ENCODE measurements at regions not wholly inside any gene's neighbourhood (a gene's known extent, or its start where the extent isn't known, plus 50 kb on each side); places are given as distances from the start of the nearest gene placed in this dataset.

GRCh38 chr6:82571455-82571854, 207.8 kb downstream of the TPBG start:
- no peak overlapping the region for H3K4me3 ChIP-seq (ENCODE audit: control insufficient read depth in 2 of 3, extremely low read depth in 1 of 3, insufficient read depth in 2 of 3, low read depth in 1 of 3, low read length in 3 of 3)
- DNase-seq (ENCODE audit: low read depth, low spot score) = no peak
- no peaks in the 10 kb centered on the region for H3K27me3 ChIP-seq (ENCODE audit: control insufficient read depth, extremely low read depth, insufficient read depth, low read length)
- no peaks in the 10 kb centered on the region for H3K9me1 ChIP-seq (ENCODE audit: control insufficient read depth, extremely low read depth, insufficient read depth, low read length)
- no peak overlapping the region for H3K9ac ChIP-seq (ENCODE audit: control insufficient read depth, extremely low read depth, insufficient read depth, low read length)
- dilution Hi-C loops (cut with MboI; ENCODE audit: extremely low pct_ligation_motif_present, low sequenced_read_pairs) = no loop called here
- TF ChIP-seq EZH2 (IDR thresholded peaks at IDR 0.05; ENCODE audit: low read length) (no peak), CTCF (optimal IDR thresholded peaks at IDR 0.05 in 1 of 3, IDR thresholded peaks at IDR 0.05 in 1 of 3, conservative IDR thresholded peaks at IDR 0.05 in 1 of 3; ENCODE audit: extremely low read depth in 1 of 3, insufficient read depth in 2 of 3, low read length in 3 of 3) (no peak)
- no peak overlapping the region for H2AFZ ChIP-seq (ENCODE audit: control insufficient read depth, low read length)
- no peaks in the 10 kb centered on the region for H3K79me2 ChIP-seq (ENCODE audit: control insufficient read depth, insufficient read depth, low read length)
- FAIRE-seq = no peak
- H3K27ac ChIP-seq (ENCODE audit: control insufficient read depth, insufficient read depth, low read length) = no peak overlapping the region
- H3K36me3 ChIP-seq (ENCODE audit: control insufficient read depth in 2 of 2, extremely low read depth in 1 of 2, insufficient read depth in 2 of 2, low read length in 2 of 2) = no peaks in the 10 kb centered on the region
- H3K9me3 ChIP-seq (ENCODE audit: control insufficient read depth, low read depth, low read length) = no peaks in the 10 kb centered on the region
- H3K4me1 ChIP-seq (ENCODE audit: control insufficient read depth, extremely low read depth, insufficient read depth, low read length) = no peaks in the 10 kb centered on the region
- H4K20me1 ChIP-seq (ENCODE audit: control insufficient read depth, extremely low read depth, insufficient read depth, low read length) = no peaks in the 10 kb centered on the region
- no peak overlapping the region for H3K4me2 ChIP-seq (ENCODE audit: control insufficient read depth, extremely low read depth, insufficient read depth, low read depth, low read length)

- FAIRE-seq = no peak
- no peak overlapping the region for H3K27ac ChIP-seq (ENCODE audit: control insufficient read depth, insufficient read depth, low read length)
- dilution Hi-C loops (cut with MboI; ENCODE audit: extremely low pct_ligation_motif_present, low sequenced_read_pairs) = no loop called here
- no peak for TF ChIP-seq CTCF (optimal IDR thresholded peaks at IDR 0.05 in 1 of 3, IDR thresholded peaks at IDR 0.05 in 1 of 3, conservative IDR thresholded peaks at IDR 0.05 in 1 of 3; ENCODE audit: extremely low read depth in 1 of 3, insufficient read depth in 2 of 3, low read length in 3 of 3)
- no peaks in the 10 kb centered on the region for H3K9me3 ChIP-seq (ENCODE audit: control insufficient read depth, low read depth, low read length)
- H3K4me3 ChIP-seq (ENCODE audit: control insufficient read depth in 2 of 3, extremely low read depth in 1 of 3, insufficient read depth in 2 of 3, low read depth in 1 of 3, low read length in 3 of 3) = no peak overlapping the region
- DNase-seq (ENCODE audit: low read depth, low spot score) = no peak
- no peaks in the 10 kb centered on the region for H4K20me1 ChIP-seq (ENCODE audit: control insufficient read depth, extremely low read depth, insufficient read depth, low read length)
- no peak overlapping the region for H3K9ac ChIP-seq (ENCODE audit: control insufficient read depth, extremely low read depth, insufficient read depth, low read length)
- no peaks in the 10 kb centered on the region for H3K36me3 ChIP-seq (ENCODE audit: control insufficient read depth in 2 of 2, extremely low read depth in 1 of 2, insufficient read depth in 2 of 2, low read length in 2 of 2)
- H2AFZ ChIP-seq (ENCODE audit: control insufficient read depth, low read length) = no peak overlapping the region
- no peaks in the 10 kb centered on the region for H3K79me2 ChIP-seq (ENCODE audit: control insufficient read depth, insufficient read depth, low read length)
- no peak overlapping the region for H3K4me2 ChIP-seq (ENCODE audit: control insufficient read depth, extremely low read depth, insufficient read depth, low read depth, low read length)
- H3K9me1 ChIP-seq (ENCODE audit: control insufficient read depth, extremely low read depth, insufficient read depth, low read length) = no peaks in the 10 kb centered on the region
- H3K27me3 ChIP-seq (ENCODE audit: control insufficient read depth, extremely low read depth, insufficient read depth, low read length) = no peaks in the 10 kb centered on the region
- H3K4me1 ChIP-seq (ENCODE audit: control insufficient read depth, extremely low read depth, insufficient read depth, low read length) = no peaks in the 10 kb centered on the region
Observed at GRCh38 chr6:82573254-82573972, 209.8 kb downstream of the TPBG start.

All from keratinocyte (primary cell).